HepG2 (cell line): ENCODE measurements at regions not wholly inside any gene's neighbourhood (a gene's known extent, or its start where the extent isn't known, plus 50 kb on each side); places are given as distances from the start of the nearest gene placed in this dataset.

Source experiments
- ATAC-seq: fragments of 200-7000 bp; cut with Tn5 transposase; 3 replicates; pipeline ENCODE4 v1.9.1; 2020; ENCODE audit warnings: mild to moderate bottlenecking, moderate library complexity
- BruUV-seq: library from RNA; stranded (reverse); fragments of 400-500 nt; replicated peaks from 2 replicates; lab custom pipeline; 2021; lab: Mats Ljungman, UMichigan
- CTCF ChIA-PET: fragments of 300-600 bp; formaldehyde crosslinking; extraction: SDS; loops from one replicate; lab custom pipeline; 2021; ENCODE audit warnings: low total read pairs, inconsistent platforms, low intra/inter-chr PET ratio; lab: Yijun Ruan, JAX
- POLR2A ChIA-PET: fragments of 350-600 bp; sonication (Branson Sonifier 250); formaldehyde crosslinking; loops from one replicate; lab custom pipeline; 2020; ENCODE audit warnings: antibody characterized with exemption, inconsistent platforms; lab: Yijun Ruan, JAX
- DNase-seq: peaks from one replicate; pipeline ENCODE4 v3.0.0-alpha.2; 2015; ENCODE audit warnings: low spot score
- FAIRE-seq: peaks from 3 replicates; lab custom pipeline; 2011; peaks lifted over from hg19 to GRCh38; lab: Jason Lieb, UNC
- H2AFZ ChIP-seq: one replicate; pipeline ENCODE4 v1.6.1; 2011; ENCODE audit warnings: low read length, inconsistent platforms
- H3K27ac ChIP-seq: fragments of 300-600 bp; 3 replicates; pipeline ENCODE4 v1.8.0; 2011; ENCODE audit warnings: mixed run types, mild to moderate bottlenecking, mixed read lengths, low read length, inconsistent platforms; ENCODE audit not compliant: insufficient read depth; ENCODE audit errors: extremely low read length
- H3K27me3 ChIP-seq, 2 experiments: fragments of 200-600 bp in 1 of 2; 2 replicates in 1 of 2; 3 replicates in 1 of 2; pipeline versions ENCODE4 v1.6.0 to v1.8.0; 2011; ENCODE audit warnings: low read length in 2 of 2, mild to moderate bottlenecking in 2 of 2, moderate library complexity in 2 of 2, inconsistent platforms in 1 of 2; ENCODE audit not compliant: insufficient read depth in 2 of 2, control insufficient read depth in 1 of 2
- H3K36me3 ChIP-seq, 2 experiments: fragments of 200-600 bp in 1 of 2; replicated peaks in 1 of 2; 2 replicates in 1 of 2; 3 replicates in 1 of 2; pipeline versions ENCODE4 v1.5.1 to v1.8.0; 2011; ENCODE audit warnings: low read length in 2 of 2, inconsistent platforms in 1 of 2; ENCODE audit not compliant: insufficient read depth in 2 of 2, control insufficient read depth in 1 of 2
- H3K4me1 ChIP-seq: 2 replicates; pipeline ENCODE4 v1.5.1; 2012; ENCODE audit warnings: low read length, inconsistent platforms; ENCODE audit not compliant: insufficient read depth
- H3K4me2 ChIP-seq: 2 replicates; pipeline ENCODE4 v1.6.0; 2011; ENCODE audit warnings: low read depth, low read length, inconsistent platforms
- H3K4me3 ChIP-seq, 3 experiments: fragments of 200-600 bp in 1 of 3; sonication (generic), shearing (Covaris generic) in 1 of 3; replicated peaks in 1 of 3; 2 replicates each; pipeline ENCODE4 v1.5.1; 2011 to 2016; ENCODE audit warnings: low read length in 3 of 3, inconsistent platforms in 2 of 3, low read depth in 2 of 3, mild to moderate bottlenecking in 2 of 3, control low read depth in 1 of 3, mixed read lengths in 1 of 3; ENCODE audit not compliant: insufficient read depth in 1 of 3
- H3K79me2 ChIP-seq: one replicate; pipeline ENCODE4 v1.6.1; 2011; ENCODE audit warnings: low read length, inconsistent platforms; ENCODE audit not compliant: insufficient read depth
- H3K9ac ChIP-seq: 2 replicates; pipeline ENCODE4 v1.6.0; 2011; ENCODE audit warnings: mild to moderate bottlenecking, low read depth, low read length, inconsistent platforms; ENCODE audit not compliant: insufficient read depth
- H3K9me3 ChIP-seq: 2 replicates; pipeline ENCODE4 v1.5.1; 2012; ENCODE audit warnings: mild to moderate bottlenecking, low read length
- H4K20me1 ChIP-seq: 2 replicates; pipeline ENCODE4 v1.6.0; 2011; ENCODE audit warnings: inconsistent platforms, mild to moderate bottlenecking, low read length, moderate library complexity; ENCODE audit not compliant: insufficient read depth
- KMT2A ChIP-seq: sonication (generic); formaldehyde crosslinking; IDR thresholded peaks from 2 replicates; pipeline ENCODE4 v1.4.0; 2020; ENCODE audit warnings: missing genetic modification reagents
- RELA ChIP-seq: sonication (generic); formaldehyde crosslinking; IDR thresholded peaks from 2 replicates; pipeline ENCODE4 v1.4.0; 2020; ENCODE audit warnings: missing genetic modification reagents
- RFX3 ChIP-seq: IDR thresholded peaks from 2 replicates; pipeline ENCODE4 v1.6.1; 2016; ENCODE audit warnings: missing biosample characterization, missing genetic modification reagents
- RFXAP ChIP-seq: sonication (generic); formaldehyde crosslinking; IDR thresholded peaks from 2 replicates; pipeline ENCODE4 v1.4.0; 2020; ENCODE audit warnings: missing genetic modification reagents, borderline replicate concordance
- SIN3B ChIP-seq: fragments of 150-350 bp; IDR thresholded peaks from 2 replicates; pipeline ENCODE4 v1.6.1; 2014; ENCODE audit warnings: low read length
- TCF7L2 ChIP-seq: IDR thresholded peaks from 2 replicates; pipeline ENCODE4 v1.6.1; 2011; ENCODE audit warnings: mild to moderate bottlenecking, low read depth, low read length, moderate library complexity
- TGIF2 ChIP-seq: IDR thresholded peaks from 2 replicates; pipeline ENCODE4 v1.6.1; 2016; ENCODE audit warnings: control low read depth, missing compliant biosample characterization
- ZNF207 ChIP-seq: fragments of 450-650 bp; IDR thresholded peaks from 2 replicates; pipeline ENCODE4 v1.6.1; 2016; ENCODE audit warnings: antibody characterized with exemption, borderline replicate concordance
- ZNF446 ChIP-seq: sonication (generic); formaldehyde crosslinking; IDR thresholded peaks from 2 replicates; pipeline ENCODE4 v1.5.0; 2020; ENCODE audit warnings: mild to moderate bottlenecking, missing genetic modification reagents
- ZNF468 ChIP-seq: sonication (generic); formaldehyde crosslinking; IDR thresholded peaks from 2 replicates; pipeline ENCODE4 v1.8.0; 2022; ENCODE audit warnings: mild to moderate bottlenecking, moderate library complexity, missing genetic modification reagents
- WGBS: methylation state at CpG from one replicate; pipeline ENCODE4 v1.1.6; 2017; ENCODE audit warnings: low lambda C conversion rate; 5-methylcytosine and 5-hydroxymethylcytosine counted together
- in situ Hi-C: cut with HindIII; loops from 2 replicates; pipeline ENCODE4 v1.10.0; 2017; ENCODE audit warnings: low pct_unique_long_range_greater_than_20kb; ENCODE audit not compliant: extremely low pct_ligation_motif_present
- intact Hi-C: fragments of 100-400 bp; cut with micrococcal nuclease; formaldehyde crosslinking; loops from one replicate; pipeline ENCODE4 v1.10.0; 2022; ENCODE audit not compliant: unreplicated experiment
- TF ChIP-seq, protein P1 (sequence below): sonication (generic); formaldehyde crosslinking; IDR thresholded peaks from 2 replicates; pipeline ENCODE4 v1.5.1; 2020; ENCODE audit warnings: mild to moderate bottlenecking, moderate library complexity, missing genetic modification reagents
- TF ChIP-seq, protein P2 (sequence below): sonication (generic); formaldehyde crosslinking; IDR thresholded peaks from 2 replicates; pipeline ENCODE4 v1.4.0; 2020; ENCODE audit warnings: missing genetic modification reagents
- TF ChIP-seq, protein P3 (sequence below): sonication (generic); formaldehyde crosslinking; IDR thresholded peaks from 2 replicates; pipeline ENCODE4 v1.4.0; 2020; ENCODE audit warnings: mild to moderate bottlenecking, missing genetic modification reagents
- TF ChIP-seq, protein P4 (sequence below): IDR thresholded peaks from 2 replicates; pipeline ENCODE4 v1.6.1; 2016; ENCODE audit warnings: low read depth, borderline replicate concordance
- TF ChIP-seq, protein P5 (sequence below): sonication (generic); formaldehyde crosslinking; IDR thresholded peaks from 2 replicates; pipeline ENCODE4 v1.5.0; 2020; ENCODE audit warnings: mild to moderate bottlenecking, low read depth, missing genetic modification reagents, borderline replicate concordance
- TF ChIP-seq, protein P6 (sequence below): sonication (generic); formaldehyde crosslinking; IDR thresholded peaks from 2 replicates; pipeline ENCODE4 v1.5.0; 2020; ENCODE audit warnings: missing genetic modification reagents, mild to moderate bottlenecking, borderline replicate concordance

DNA sequence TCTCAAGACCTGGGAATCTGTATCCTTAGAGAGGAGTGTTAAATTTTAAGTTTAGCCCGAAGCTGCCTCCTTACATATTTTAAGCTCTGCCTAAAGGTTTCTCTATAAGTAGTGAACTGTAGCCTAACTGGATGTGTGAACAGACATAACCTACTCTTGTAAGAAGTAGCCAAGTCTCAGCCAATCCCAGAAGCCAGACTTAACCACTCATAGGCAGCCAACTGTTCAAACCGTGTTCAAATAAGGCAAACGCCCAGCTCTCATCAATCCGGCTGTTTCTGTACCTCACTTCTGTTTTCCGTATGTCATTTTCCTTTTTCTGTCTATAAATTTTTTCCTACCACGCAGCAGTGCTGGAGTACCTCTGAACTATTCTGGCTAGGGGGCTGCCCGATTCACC, 58.7 kb upstream of the HRH2 start (continued):
- TF ChIP-seq, protein P1, sequence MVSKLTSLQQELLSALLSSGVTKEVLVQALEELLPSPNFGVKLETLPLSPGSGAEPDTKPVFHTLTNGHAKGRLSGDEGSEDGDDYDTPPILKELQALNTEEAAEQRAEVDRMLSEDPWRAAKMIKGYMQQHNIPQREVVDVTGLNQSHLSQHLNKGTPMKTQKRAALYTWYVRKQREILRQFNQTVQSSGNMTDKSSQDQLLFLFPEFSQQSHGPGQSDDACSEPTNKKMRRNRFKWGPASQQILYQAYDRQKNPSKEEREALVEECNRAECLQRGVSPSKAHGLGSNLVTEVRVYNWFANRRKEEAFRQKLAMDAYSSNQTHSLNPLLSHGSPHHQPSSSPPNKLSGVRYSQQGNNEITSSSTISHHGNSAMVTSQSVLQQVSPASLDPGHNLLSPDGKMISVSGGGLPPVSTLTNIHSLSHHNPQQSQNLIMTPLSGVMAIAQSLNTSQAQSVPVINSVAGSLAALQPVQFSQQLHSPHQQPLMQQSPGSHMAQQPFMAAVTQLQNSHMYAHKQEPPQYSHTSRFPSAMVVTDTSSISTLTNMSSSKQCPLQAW (CRISPR knock-in tag): no peak
- TF ChIP-seq TCF7L2: no peak
- TF ChIP-seq, protein P2, sequence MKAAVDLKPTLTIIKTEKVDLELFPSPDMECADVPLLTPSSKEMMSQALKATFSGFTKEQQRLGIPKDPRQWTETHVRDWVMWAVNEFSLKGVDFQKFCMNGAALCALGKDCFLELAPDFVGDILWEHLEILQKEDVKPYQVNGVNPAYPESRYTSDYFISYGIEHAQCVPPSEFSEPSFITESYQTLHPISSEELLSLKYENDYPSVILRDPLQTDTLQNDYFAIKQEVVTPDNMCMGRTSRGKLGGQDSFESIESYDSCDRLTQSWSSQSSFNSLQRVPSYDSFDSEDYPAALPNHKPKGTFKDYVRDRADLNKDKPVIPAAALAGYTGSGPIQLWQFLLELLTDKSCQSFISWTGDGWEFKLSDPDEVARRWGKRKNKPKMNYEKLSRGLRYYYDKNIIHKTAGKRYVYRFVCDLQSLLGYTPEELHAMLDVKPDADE (CRISPR knock-in tag): no peak

DNA sequence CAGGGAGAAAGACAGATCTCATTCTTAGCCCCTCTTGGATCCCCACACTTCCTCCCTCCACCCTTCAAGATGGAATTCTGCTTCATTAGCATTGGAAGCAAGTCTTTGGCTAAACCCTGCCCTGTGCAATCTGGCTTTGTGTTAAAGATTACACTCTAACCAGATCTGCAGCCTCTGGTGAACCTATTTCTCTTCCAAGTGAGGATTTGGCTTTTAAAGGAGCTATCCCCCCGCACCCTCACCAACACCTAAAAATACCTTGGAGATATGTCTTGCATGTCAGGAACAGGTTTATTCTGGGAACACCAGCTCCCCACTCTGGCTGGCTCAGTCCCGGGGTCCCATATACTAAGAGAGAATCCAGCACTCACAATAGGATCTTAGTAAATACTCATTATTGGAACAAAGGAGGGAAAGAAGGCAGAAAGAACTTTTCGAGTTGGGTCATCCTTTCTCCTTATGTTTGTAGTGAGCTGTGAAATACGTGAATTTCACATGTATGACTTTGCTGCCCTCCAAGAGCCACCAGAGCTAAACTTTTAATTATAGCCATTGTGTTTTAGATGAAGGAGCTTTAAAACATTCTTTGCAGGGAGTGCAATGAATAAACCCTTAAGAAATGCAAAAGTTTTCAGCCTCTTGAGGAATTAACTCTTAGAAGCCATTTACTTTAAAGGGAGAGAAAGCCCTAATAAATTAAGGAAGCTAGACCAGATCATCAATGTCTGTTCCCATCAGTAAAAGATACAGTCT, 53.7 kb upstream of the HRH2 start:
- intact Hi-C loops: no loop called here
- Histone ChIP-seq H3K4me3 (no peak overlapping the region), H3K9ac (no peak overlapping the region), H3K4me1 (no peaks in the 10 kb centered on the region), H3K36me3 (no peaks in the 10 kb centered on the region), H3K4me2 (no peak overlapping the region), H3K27ac (no peak overlapping the region), H3K27me3 (peaks cover 1 to 7% of the 10 kb centered on the region in 2 experiments; a peak in 2 of 5 replicates), H4K20me1 (no peaks in the 10 kb centered on the region), H3K9me3 (no peaks in the 10 kb centered on the region), H2AFZ (no peak overlapping the region), H3K79me2 (no peaks in the 10 kb centered on the region)
- POLR2A ChIA-PET: no interaction called here
- ATAC-seq (no peak), DNase-seq (no peak), FAIRE-seq (no peak)
- in situ Hi-C loops: no loop called here
- TF ChIP-seq ZNF446 (CRISPR knock-in tag) (no peak), KMT2A (CRISPR knock-in tag) (no peak), ZNF207 (no peak), ZNF468 (no peak), RFX3 (CRISPR knock-in tag) (no peak), RFXAP (CRISPR knock-in tag) (no peak), TGIF2 (CRISPR knock-in tag) (no peak), SIN3B (no peak), RELA (CRISPR knock-in tag) (no peak)
- TF ChIP-seq, protein P3, sequence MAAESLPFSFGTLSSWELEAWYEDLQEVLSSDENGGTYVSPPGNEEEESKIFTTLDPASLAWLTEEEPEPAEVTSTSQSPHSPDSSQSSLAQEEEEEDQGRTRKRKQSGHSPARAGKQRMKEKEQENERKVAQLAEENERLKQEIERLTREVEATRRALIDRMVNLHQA (CRISPR knock-in tag): no peak
- TF ChIP-seq, protein P4, sequence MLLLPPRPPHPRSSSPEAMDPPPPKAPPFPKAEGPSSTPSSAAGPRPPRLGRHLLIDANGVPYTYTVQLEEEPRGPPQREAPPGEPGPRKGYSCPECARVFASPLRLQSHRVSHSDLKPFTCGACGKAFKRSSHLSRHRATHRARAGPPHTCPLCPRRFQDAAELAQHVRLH: no peak
- TF ChIP-seq, protein P5, sequence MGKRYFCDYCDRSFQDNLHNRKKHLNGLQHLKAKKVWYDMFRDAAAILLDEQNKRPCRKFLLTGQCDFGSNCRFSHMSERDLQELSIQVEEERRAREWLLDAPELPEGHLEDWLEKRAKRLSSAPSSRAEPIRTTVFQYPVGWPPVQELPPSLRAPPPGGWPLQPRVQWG: no peak
- TF ChIP-seq, protein P6, sequence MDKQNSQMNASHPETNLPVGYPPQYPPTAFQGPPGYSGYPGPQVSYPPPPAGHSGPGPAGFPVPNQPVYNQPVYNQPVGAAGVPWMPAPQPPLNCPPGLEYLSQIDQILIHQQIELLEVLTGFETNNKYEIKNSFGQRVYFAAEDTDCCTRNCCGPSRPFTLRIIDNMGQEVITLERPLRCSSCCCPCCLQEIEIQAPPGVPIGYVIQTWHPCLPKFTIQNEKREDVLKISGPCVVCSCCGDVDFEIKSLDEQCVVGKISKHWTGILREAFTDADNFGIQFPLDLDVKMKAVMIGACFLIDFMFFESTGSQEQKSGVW (CRISPR knock-in tag): no peak
- 10% methylated on average over 4 of the region's 4 CpGs for WGBS
- CTCF ChIA-PET: no interaction called here
- no TSS peak for BruUV-seq
